ENCODE measurements at regions not wholly inside any gene's neighbourhood (a gene's known extent, or its start where the extent isn't known, plus 50 kb on each side); places are given as distances from the start of the nearest gene placed in this dataset.

GRCh38 chr9:26394025-26394424 is 498.6 kb downstream of the CAAP1 start:
- Histone ChIP-seq H3K56ac (replicated peaks; ENCODE audit: insufficient read length, low read depth, low read length) (no peak overlapping the region), H4K8ac (ENCODE audit: extremely low read depth, insufficient read depth, low read length) (no peak overlapping the region), H3K14ac (ENCODE audit: insufficient read length) (no peak overlapping the region), H3K79me1 (ENCODE audit: low read depth, low read length) (no peaks in the 10 kb centered on the region), H3K27me3 (replicated peaks in 1 of 4; ENCODE audit: control insufficient read depth in 3 of 4, extremely low read depth in 1 of 4, insufficient read depth in 3 of 4, low read length in 3 of 4) (no peaks in the 10 kb centered on the region), H2BK20ac (ENCODE audit: low read length) (no peak overlapping the region), H3K23ac (ENCODE audit: insufficient read length) (no peak overlapping the region), H3K36me3 (ENCODE audit: control insufficient read depth in 2 of 4, insufficient read depth in 4 of 4, low read length in 3 of 4) (no peaks in the 10 kb centered on the region), H2BK120ac (replicated peaks; ENCODE audit: low read depth, low read length) (no peak overlapping the region), H2AK5ac (ENCODE audit: low read depth, low read length) (no peak overlapping the region), H3K9ac (replicated peaks in 1 of 4; ENCODE audit: extremely low read depth in 1 of 4, low read depth in 3 of 4, low read length in 3 of 4) (no peak overlapping the region; a peak in 1 of 7 replicates), H4K91ac (replicated peaks; ENCODE audit: insufficient read length, low read length) (no peak overlapping the region), H3K4ac (replicated peaks; ENCODE audit: insufficient read length, low read depth, low read length) (no peak overlapping the region), H3K18ac (ENCODE audit: extremely low read depth, low read length) (no peak overlapping the region), H4K20me1 (replicated peaks in 1 of 2; ENCODE audit: control insufficient read depth in 1 of 2, insufficient read depth in 2 of 2, low read length in 2 of 2) (no peaks in the 10 kb centered on the region), H2BK12ac (ENCODE audit: low read depth, low read length) (no peak overlapping the region), H4K5ac (ENCODE audit: insufficient read length, low read depth, low read length) (no peak overlapping the region), H3K4me2 (ENCODE audit: insufficient read depth in 1 of 2, low read depth in 2 of 2, low read length in 2 of 2) (no peak overlapping the region), H2BK5ac (ENCODE audit: low read depth, low read length) (no peak overlapping the region), H3K9me3 (ENCODE audit: insufficient read depth in 2 of 2, low read depth in 1 of 2, low read length in 1 of 2) (peaks cover 9 to 11% of the 10 kb centered on the region in 2 experiments; a peak in 3 of 4 replicates), H3K27ac (ENCODE audit: low read depth, low read length) (no peak overlapping the region), H3K4me3 (ENCODE audit: extremely low read depth in 1 of 4, insufficient read depth in 2 of 4, low read depth in 3 of 4, low read length in 4 of 4) (no peak overlapping the region), H3K79me2 (ENCODE audit: control insufficient read depth in 1 of 2, insufficient read depth in 2 of 2, low read length in 2 of 2) (no peaks in the 10 kb centered on the region), H2BK15ac (ENCODE audit: low read length) (no peak overlapping the region), H2AFZ (ENCODE audit: low read length) (no peak overlapping the region), H3K4me1 (replicated peaks in 1 of 4; ENCODE audit: control insufficient read depth in 3 of 4, insufficient read depth in 4 of 4, low read length in 3 of 4) (no peaks in the 10 kb centered on the region), H3K23me2 (ENCODE audit: low read depth, low read length) (no peaks in the 10 kb centered on the region)
- ChIA-PET POLR2A (ENCODE audit: partially characterized antibody) (no interaction called here), CTCF (ENCODE audit: partially characterized antibody) (interaction anchor here (0.7 to 0.8 kb wide), 2 partner anchors 108 to 1332 kb away, joined by 3 read pairs; no protein-coding TSS in a partner anchor)
- TF ChIP-seq SP4 (IDR thresholded peaks at IDR 0.05; ENCODE audit: low read length) (no peak), SIN3A (conservative IDR thresholded peaks at IDR 0.05 in 1 of 2, IDR thresholded peaks at IDR 0.05 in 1 of 2; ENCODE audit: low read depth in 1 of 2, low read length in 2 of 2) (no peak), TAF7 (optimal IDR thresholded peaks at IDR 0.05; ENCODE audit: borderline replicate concordance, low read depth, low read length) (no peak), YY1 (IDR thresholded peaks at IDR 0.05; ENCODE audit: low read depth, low read length) (no peak), ASH2L (IDR thresholded peaks at IDR 0.05; ENCODE audit: low read length) (no peak), CHD1 (IDR thresholded peaks at IDR 0.05; ENCODE audit: low read depth, low read length) (no peak), SRF (IDR thresholded peaks at IDR 0.05; ENCODE audit: low read depth, low read length) (no peak), KDM4A (IDR thresholded peaks at IDR 0.05; ENCODE audit: low read depth, low read length, severe bottlenecking) (no peak), TBP (IDR thresholded peaks at IDR 0.05; ENCODE audit: low read depth, low read length) (no peak), SIX5 (IDR thresholded peaks at IDR 0.05; ENCODE audit: low read depth, low read length) (no peak), JUN (IDR thresholded peaks at IDR 0.05; ENCODE audit: low read depth, low read length) (no peak)
- DNase-seq (ENCODE audit: low read depth in 1 of 2, low spot score in 2 of 2), result no peak
- 83% methylated on average over 1 of the region's 1 CpG; no CpG with 5 or more reads in 1 of the 2 experiments for WGBS, 2 experiments (ENCODE audit: extremely low coverage in 1 of 2, insufficient coverage in 1 of 2, insufficient read length in 1 of 2, insufficient replicate concordance in 2 of 2, low coverage in 1 of 2, low lambda C conversion rate in 2 of 2, missing lambda C conversion rate in 1 of 2)
- FAIRE-seq, result no peak
